K562 (cell line): ENCODE measurements at regions not wholly inside any gene's neighbourhood (a gene's known extent, or its start where the extent isn't known, plus 50 kb on each side); places are given as distances from the start of the nearest gene placed in this dataset.

ENCODE experiments used
- ATAC-seq: fragments of 200-7000 bp; cut with Tn5 transposase; 3 replicates; pipeline ENCODE4 v1.9.1; 2020; ENCODE audit warnings: moderate library complexity
- BruUV-seq: library from RNA; stranded (reverse); fragments of 400-500 nt; replicated peaks from 2 replicates; lab custom pipeline; 2021; lab: Mats Ljungman, UMichigan
- CTCF ChIA-PET: fragments of 300-600 bp; formaldehyde crosslinking; extraction: SDS; loops from one replicate; lab custom pipeline; 2021; ENCODE audit warnings: low intra/inter-chr PET ratio; lab: Yijun Ruan, JAX
- POLR2A ChIA-PET: fragments of 300-600, 350-650 bp; sonication (Branson Sonifier 250); formaldehyde crosslinking; extraction: SDS; loops from one replicate; lab custom pipeline; 2021; ENCODE audit warnings: antibody characterized with exemption, inconsistent platforms; lab: Yijun Ruan, JAX
- DNase-seq, 4 experiments: peaks; one replicate each; pipeline versions ENCODE4 v3.0.0 to v3.0.0-alpha.2; 2011 to 2018; ENCODE audit warnings: low spot score in 3 of 4, mixed read lengths in 3 of 4; ENCODE audit errors: extremely low read depth in 1 of 4
- FAIRE-seq: peaks from 2 replicates; lab custom pipeline; 2011; peaks lifted over from hg19 to GRCh38; lab: Jason Lieb, UNC
- H2AFZ ChIP-seq: 2 replicates; pipeline ENCODE4 v1.6.0; 2011; ENCODE audit warnings: low read depth, low read length, control low read depth, inconsistent platforms
- H3K27ac ChIP-seq: fragments of 200-600 bp; 3 replicates; pipeline ENCODE4 v1.8.0; 2011; ENCODE audit warnings: low read depth, mild to moderate bottlenecking, control low read depth, inconsistent platforms, low read length, moderate library complexity, mixed read lengths; ENCODE audit errors: extremely low read depth
- H3K27me3 ChIP-seq, 2 experiments: fragments of 300-600 bp in 1 of 2; 2 replicates in 1 of 2; 3 replicates in 1 of 2; pipeline versions ENCODE4 v1.6.0 to v1.8.0; 2011; ENCODE audit warnings: inconsistent platforms in 2 of 2, low read length in 2 of 2, mild to moderate bottlenecking in 1 of 2, mixed read lengths in 1 of 2, moderate library complexity in 1 of 2; ENCODE audit not compliant: control insufficient read depth in 2 of 2, insufficient read depth in 2 of 2
- H3K36me3 ChIP-seq: fragments of 300-600 bp; 3 replicates; pipeline ENCODE4 v1.8.0; 2011; ENCODE audit warnings: mild to moderate bottlenecking, low read length, inconsistent platforms; ENCODE audit not compliant: control insufficient read depth, insufficient read depth
- H3K4me1 ChIP-seq, 2 experiments: fragments of 200-600 bp in 1 of 2; replicated peaks in 1 of 2; 2 replicates in 1 of 2; 3 replicates in 1 of 2; pipeline versions ENCODE4 v1.5.1 to v1.8.0; 2011; ENCODE audit warnings: inconsistent platforms in 2 of 2, low read length in 2 of 2, mild to moderate bottlenecking in 1 of 2, mixed read lengths in 1 of 2, moderate library complexity in 1 of 2; ENCODE audit not compliant: control insufficient read depth in 2 of 2, insufficient read depth in 2 of 2
- H3K4me2 ChIP-seq: 2 replicates; pipeline ENCODE4 v1.6.1; 2011; ENCODE audit warnings: low read length, control low read depth, inconsistent platforms, mixed read lengths; ENCODE audit not compliant: insufficient read depth
- H3K4me3 ChIP-seq: fragments of 200-600 bp; sonication (generic), shearing (Covaris generic); 2 replicates; pipeline ENCODE4 v1.5.1; 2016; ENCODE audit warnings: control low read depth, inconsistent platforms
- H3K79me2 ChIP-seq: fragments of 200-600 bp; 3 replicates; pipeline ENCODE4 v1.8.0; 2011; ENCODE audit warnings: low read length, inconsistent platforms; ENCODE audit not compliant: control insufficient read depth, insufficient read depth
- H3K9ac ChIP-seq, 2 experiments: 2 replicates each; pipeline versions ENCODE4 v1.6.0 to v1.6.1; 2011; ENCODE audit warnings: low read depth in 2 of 2, low read length in 2 of 2, control low read depth in 1 of 2, inconsistent platforms in 1 of 2, mild to moderate bottlenecking in 1 of 2, mixed read lengths in 1 of 2; ENCODE audit not compliant: insufficient read depth in 1 of 2
- H3K9me1 ChIP-seq: one replicate; pipeline ENCODE4 v1.6.0; 2011; ENCODE audit warnings: inconsistent platforms, mild to moderate bottlenecking, low read length, moderate library complexity; ENCODE audit not compliant: control insufficient read depth, insufficient read depth
- H3K9me3 ChIP-seq: replicated peaks from 2 replicates; pipeline ENCODE4 v1.5.1; 2011; ENCODE audit warnings: low read depth, low read length, inconsistent platforms; ENCODE audit not compliant: control insufficient read depth, insufficient read depth
- H4K20me1 ChIP-seq: replicated peaks from 2 replicates; pipeline ENCODE4 v1.6.1; 2011; ENCODE audit warnings: low read length, inconsistent platforms, mixed read lengths; ENCODE audit not compliant: control insufficient read depth, insufficient read depth
- BACH1 ChIP-seq: fragments of 200-800 bp; sonication (Bioruptor generic); IDR thresholded peaks from 2 replicates; pipeline ENCODE4 v1.6.1; 2016; ENCODE audit warnings: missing genetic modification characterization, missing compliant biosample characterization
- DPF2 ChIP-seq: fragments of 450-650 bp; IDR thresholded peaks from 2 replicates; pipeline ENCODE4 v1.6.1; 2016
- HCFC1 ChIP-seq: IDR thresholded peaks from 2 replicates; pipeline ENCODE4 v1.6.1; 2012; ENCODE audit warnings: low read depth, low read length, improper control_type of control experiment
- NFXL1 ChIP-seq: fragments of 450-650 bp; formaldehyde crosslinking; IDR thresholded peaks from 2 replicates; pipeline ENCODE4 v1.4.0; 2021; ENCODE audit warnings: mild to moderate bottlenecking
- TAF9B ChIP-seq: fragments of 450-650 bp; IDR thresholded peaks from 2 replicates; pipeline ENCODE4 v1.6.1; 2018; ENCODE audit warnings: mild to moderate bottlenecking; ENCODE audit not compliant: partially characterized antibody
- TRIM24 ChIP-seq, 2 experiments: fragments of 450-650 bp; IDR thresholded peaks; 2 replicates each; pipeline ENCODE4 v1.6.1; 2016
- ZNF444 ChIP-seq: fragments of 250-450 bp; sonication (Bioruptor Pico); IDR thresholded peaks from 2 replicates; pipeline ENCODE4 v1.4.0; 2020; ENCODE audit warnings: mild to moderate bottlenecking, moderate library complexity
- ZNF445 ChIP-seq: fragments of 250-450 bp; sonication (Bioruptor Pico); IDR thresholded peaks from 2 replicates; pipeline ENCODE4 v1.4.0; 2020; ENCODE audit warnings: low read depth, mild to moderate bottlenecking, moderate library complexity
- ZNF507 ChIP-seq: conservative IDR thresholded peaks from 2 replicates; pipeline ENCODE4 v1.6.1; 2017; ENCODE audit warnings: missing genetic modification characterization, missing compliant biosample characterization
- WGBS: fragments of 100-300 bp; shearing (Covaris generic); methylation state at CpG from one replicate; pipeline ENCODE4 v1.1.6; 2016; ENCODE audit warnings: low coverage, mixed read lengths; ENCODE audit not compliant: insufficient coverage; ENCODE audit errors: missing lambda C conversion rate; 5-methylcytosine and 5-hydroxymethylcytosine counted together
- in situ Hi-C: fragments of 300-500 bp; cut with MboI; formaldehyde crosslinking; loops from 4 replicates; pipeline ENCODE4 v1.15.0; 2018; ENCODE audit warnings: inconsistent platforms, mixed read lengths
- intact Hi-C: fragments of 100-400 bp; cut with micrococcal nuclease; formaldehyde crosslinking; loops from 2 replicates; pipeline ENCODE4 v1.14.2; 2022
- TF ChIP-seq, protein P1 (sequence below): sonication (generic); formaldehyde crosslinking; IDR thresholded peaks from 2 replicates; pipeline ENCODE4 v1.8.0; 2022; ENCODE audit warnings: missing genetic modification reagents, mild to moderate bottlenecking, borderline replicate concordance
- TF ChIP-seq, protein P2 (sequence below): fragments of 450-650 bp; formaldehyde crosslinking; IDR thresholded peaks from 2 replicates; pipeline ENCODE4 v1.4.0; 2020; ENCODE audit warnings: mild to moderate bottlenecking, moderate library complexity
- TF ChIP-seq, protein P3 (sequence below): fragments of 250-450 bp; sonication (Bioruptor Pico); IDR thresholded peaks from 2 replicates; pipeline ENCODE4 v1.9.0; 2021; ENCODE audit warnings: mild to moderate bottlenecking, inconsistent platforms

DNA sequence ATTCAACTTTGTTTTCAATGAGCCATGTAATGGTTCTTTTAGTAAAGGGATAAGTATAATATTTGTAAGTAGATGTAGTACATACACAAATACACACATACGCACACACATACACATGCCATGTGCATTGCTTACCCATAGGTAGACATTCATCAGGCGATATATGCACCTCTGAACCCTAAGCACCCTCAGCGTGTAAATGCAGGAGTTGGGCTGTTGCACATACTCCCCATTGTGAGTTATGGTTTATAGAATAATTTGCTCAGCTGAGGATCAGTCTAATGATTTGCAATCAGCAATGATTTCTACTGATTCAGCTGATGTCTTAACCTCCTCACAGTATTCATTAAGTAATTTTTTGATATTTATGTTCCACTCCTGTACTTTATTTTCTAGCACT, 217.6 kb upstream of the ETAA1 start:
- Histone ChIP-seq H3K27ac (no peak overlapping the region), H3K4me2 (no peak overlapping the region), H2AFZ (no peak overlapping the region), H4K20me1 (no peaks in the 10 kb centered on the region), H3K9ac (no peak overlapping the region), H3K36me3 (no peaks in the 10 kb centered on the region), H3K79me2 (no peaks in the 10 kb centered on the region), H3K27me3 (no peaks in the 10 kb centered on the region), H3K9me1 (no peaks in the 10 kb centered on the region), H3K4me3 (no peak overlapping the region), H3K9me3 (no peaks in the 10 kb centered on the region), H3K4me1 (no peaks in the 10 kb centered on the region)
- no peak for DNase-seq
- BruUV-seq, result no TSS peak
- 5% methylated on average over 3 of the region's 3 CpGs for WGBS
- TF ChIP-seq TAF9B, result no peak
- TF ChIP-seq, protein P1, sequence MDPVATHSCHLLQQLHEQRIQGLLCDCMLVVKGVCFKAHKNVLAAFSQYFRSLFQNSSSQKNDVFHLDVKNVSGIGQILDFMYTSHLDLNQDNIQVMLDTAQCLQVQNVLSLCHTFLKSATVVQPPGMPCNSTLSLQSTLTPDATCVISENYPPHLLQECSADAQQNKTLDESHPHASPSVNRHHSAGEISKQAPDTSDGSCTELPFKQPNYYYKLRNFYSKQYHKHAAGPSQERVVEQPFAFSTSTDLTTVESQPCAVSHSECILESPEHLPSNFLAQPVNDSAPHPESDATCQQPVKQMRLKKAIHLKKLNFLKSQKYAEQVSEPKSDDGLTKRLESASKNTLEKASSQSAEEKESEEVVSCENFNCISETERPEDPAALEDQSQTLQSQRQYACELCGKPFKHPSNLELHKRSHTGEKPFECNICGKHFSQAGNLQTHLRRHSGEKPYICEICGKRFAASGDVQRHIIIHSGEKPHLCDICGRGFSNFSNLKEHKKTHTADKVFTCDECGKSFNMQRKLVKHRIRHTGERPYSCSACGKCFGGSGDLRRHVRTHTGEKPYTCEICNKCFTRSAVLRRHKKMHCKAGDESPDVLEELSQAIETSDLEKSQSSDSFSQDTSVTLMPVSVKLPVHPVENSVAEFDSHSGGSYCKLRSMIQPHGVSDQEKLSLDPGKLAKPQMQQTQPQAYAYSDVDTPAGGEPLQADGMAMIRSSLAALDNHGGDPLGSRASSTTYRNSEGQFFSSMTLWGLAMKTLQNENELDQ (CRISPR knock-in tag), result no peak
- no peak for TF ChIP-seq ZNF507 (tag)
- TF ChIP-seq NFXL1, result no peak
- intact Hi-C loops, result no loop called here
- in situ Hi-C loops, result no loop called here
- ChIA-PET CTCF (no interaction called here), POLR2A (no interaction called here)
- no peak for ATAC-seq
- FAIRE-seq, result no peak

DNA sequence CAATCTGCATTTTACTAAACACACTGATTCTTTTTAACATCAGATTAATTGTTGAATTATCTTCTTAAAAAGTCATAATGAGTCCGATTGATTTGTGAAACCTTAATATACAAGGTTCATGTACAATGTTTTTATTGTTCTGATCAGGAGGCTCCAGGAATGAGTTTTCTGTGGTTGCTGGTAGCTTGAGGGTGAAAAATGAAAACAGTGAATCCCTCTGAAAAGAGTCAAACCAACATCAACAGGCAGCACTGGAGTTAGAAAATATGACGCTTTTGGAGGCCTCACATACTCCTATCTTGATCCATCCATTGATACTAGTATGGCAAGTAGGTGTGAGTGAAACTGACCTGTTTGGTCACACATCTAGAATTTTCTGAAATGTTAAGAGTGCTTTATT, 216.3 kb upstream of the ETAA1 start:
- no peak overlapping the region for H3K4me2 ChIP-seq
- 4% methylated on average over 2 of the region's 2 CpGs for WGBS
- no peaks in the 10 kb centered on the region for H3K79me2 ChIP-seq
- H3K36me3 ChIP-seq, result no peaks in the 10 kb centered on the region
- ATAC-seq, result no peak
- POLR2A ChIA-PET, result no interaction called here
- intact Hi-C loops, result no loop called here
- no peaks in the 10 kb centered on the region for H3K27me3 ChIP-seq
- TF ChIP-seq, protein P2, sequence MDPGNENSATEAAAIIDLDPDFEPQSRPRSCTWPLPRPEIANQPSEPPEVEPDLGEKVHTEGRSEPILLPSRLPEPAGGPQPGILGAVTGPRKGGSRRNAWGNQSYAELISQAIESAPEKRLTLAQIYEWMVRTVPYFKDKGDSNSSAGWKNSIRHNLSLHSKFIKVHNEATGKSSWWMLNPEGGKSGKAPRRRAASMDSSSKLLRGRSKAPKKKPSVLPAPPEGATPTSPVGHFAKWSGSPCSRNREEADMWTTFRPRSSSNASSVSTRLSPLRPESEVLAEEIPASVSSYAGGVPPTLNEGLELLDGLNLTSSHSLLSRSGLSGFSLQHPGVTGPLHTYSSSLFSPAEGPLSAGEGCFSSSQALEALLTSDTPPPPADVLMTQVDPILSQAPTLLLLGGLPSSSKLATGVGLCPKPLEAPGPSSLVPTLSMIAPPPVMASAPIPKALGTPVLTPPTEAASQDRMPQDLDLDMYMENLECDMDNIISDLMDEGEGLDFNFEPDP (CRISPR knock-in tag), result no peak
- no peak for TF ChIP-seq HCFC1
- no peak for TF ChIP-seq BACH1 (tag)
- TF ChIP-seq ZNF445 (CRISPR knock-in tag), result no peak
- no peak for TF ChIP-seq DPF2
- TF ChIP-seq ZNF444 (CRISPR knock-in tag), result no peak
- TF ChIP-seq TRIM24 (IDR thresholded peaks at IDR 0.05), result no peak
- TF ChIP-seq, protein P3, sequence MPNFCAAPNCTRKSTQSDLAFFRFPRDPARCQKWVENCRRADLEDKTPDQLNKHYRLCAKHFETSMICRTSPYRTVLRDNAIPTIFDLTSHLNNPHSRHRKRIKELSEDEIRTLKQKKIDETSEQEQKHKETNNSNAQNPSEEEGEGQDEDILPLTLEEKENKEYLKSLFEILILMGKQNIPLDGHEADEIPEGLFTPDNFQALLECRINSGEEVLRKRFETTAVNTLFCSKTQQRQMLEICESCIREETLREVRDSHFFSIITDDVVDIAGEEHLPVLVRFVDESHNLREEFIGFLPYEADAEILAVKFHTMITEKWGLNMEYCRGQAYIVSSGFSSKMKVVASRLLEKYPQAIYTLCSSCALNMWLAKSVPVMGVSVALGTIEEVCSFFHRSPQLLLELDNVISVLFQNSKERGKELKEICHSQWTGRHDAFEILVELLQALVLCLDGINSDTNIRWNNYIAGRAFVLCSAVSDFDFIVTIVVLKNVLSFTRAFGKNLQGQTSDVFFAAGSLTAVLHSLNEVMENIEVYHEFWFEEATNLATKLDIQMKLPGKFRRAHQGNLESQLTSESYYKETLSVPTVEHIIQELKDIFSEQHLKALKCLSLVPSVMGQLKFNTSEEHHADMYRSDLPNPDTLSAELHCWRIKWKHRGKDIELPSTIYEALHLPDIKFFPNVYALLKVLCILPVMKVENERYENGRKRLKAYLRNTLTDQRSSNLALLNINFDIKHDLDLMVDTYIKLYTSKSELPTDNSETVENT (CRISPR knock-in tag), result no peak
- TF ChIP-seq, all 486 proteins: peak for 0
- H3K27ac ChIP-seq, result no peak overlapping the region
- H2AFZ ChIP-seq, result no peak overlapping the region
- DNase-seq (no peak), FAIRE-seq (no peak)
- CTCF ChIA-PET, result no interaction called here
- in situ Hi-C loops, result no loop called here
- BruUV-seq, result no TSS peak
- H3K4me1 ChIP-seq, result no peaks in the 10 kb centered on the region
- no peaks in the 10 kb centered on the region for H3K9me3 ChIP-seq
- no peak overlapping the region for H3K4me3 ChIP-seq
- no peaks in the 10 kb centered on the region for H4K20me1 ChIP-seq
- H3K9ac ChIP-seq, result no peak overlapping the region
- H3K9me1 ChIP-seq, result no peaks in the 10 kb centered on the region
